Nephron progenitor cell (in vitro differentiated cells): ENCODE measurements at regions not wholly inside any gene's neighbourhood (a gene's known extent, or its start where the extent isn't known, plus 50 kb on each side); places are given as distances from the start of the nearest gene placed in this dataset.
"Not testable (repeated sequence)": the region's sequence is repeated elsewhere in the genome, so short reads cannot be mapped to it uniquely, and the experiment has no call there.

Experiments used
- DNase-seq: peaks from one replicate; pipeline ENCODE4 v3.0.0; 2021
- H3K27ac Mint-ChIP-seq: 2 replicates; pipeline ENCODE4 v1.8.0; 2021; ENCODE audit warnings: mild to moderate bottlenecking, moderate library complexity, mixed read lengths
- H3K27me3 Mint-ChIP-seq: 2 replicates; pipeline ENCODE4 v1.8.0; 2021; ENCODE audit warnings: mild to moderate bottlenecking, low read depth, mixed read lengths; ENCODE audit not compliant: poor library complexity
- H3K36me3 Mint-ChIP-seq: 2 replicates; pipeline ENCODE4 v1.8.0; 2021; ENCODE audit warnings: low read depth, mixed read lengths
- H3K4me1 Mint-ChIP-seq: 2 replicates; pipeline ENCODE4 v1.8.0; 2021; ENCODE audit warnings: mixed read lengths
- H3K4me3 Mint-ChIP-seq: 2 replicates; pipeline ENCODE4 v1.8.0; 2021; ENCODE audit warnings: mild to moderate bottlenecking, moderate library complexity, mixed read lengths
- H3K9me3 Mint-ChIP-seq: 2 replicates; pipeline ENCODE4 v1.8.0; 2021; ENCODE audit warnings: mild to moderate bottlenecking, moderate library complexity, mixed read lengths
- TF ChIP-seq, protein P1 (sequence below): fragments of 200-600 bp; sonication (generic); IDR thresholded peaks from 2 replicates; pipeline ENCODE4 v1.5.0; 2021; ENCODE audit warnings: antibody characterized with exemption

DNA sequence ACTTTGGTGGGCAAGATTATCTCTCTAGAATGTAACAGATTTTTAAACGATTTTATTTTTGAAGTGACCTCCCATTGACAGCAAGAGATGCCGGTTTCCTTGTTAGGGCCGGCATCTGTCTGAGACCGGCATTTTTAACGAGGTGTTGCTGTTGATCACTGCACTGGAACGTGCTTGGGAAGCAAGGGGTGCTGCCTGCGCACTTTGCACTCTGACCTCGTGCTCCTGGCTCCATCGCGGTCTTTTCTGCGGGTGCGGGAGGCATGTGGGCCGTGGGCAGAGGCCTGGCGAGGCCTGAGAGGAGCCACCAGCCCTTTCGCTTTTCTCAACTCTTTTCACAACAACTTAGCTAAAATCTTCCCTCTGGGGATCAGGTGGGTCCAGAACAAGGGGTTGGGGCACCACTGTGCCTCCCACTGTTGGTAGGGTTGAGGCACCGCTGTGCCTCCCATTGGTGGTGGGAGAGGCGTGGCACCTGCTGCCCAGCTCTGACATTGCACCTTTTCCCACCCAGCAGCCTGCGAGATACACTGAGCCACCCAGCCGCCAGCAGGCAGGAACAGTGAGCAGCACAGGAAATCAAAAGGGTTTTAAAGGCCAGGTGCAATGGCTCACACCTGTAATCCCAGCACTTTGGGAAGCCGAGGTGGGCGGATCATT, 209.5 kb downstream of the LAT start:
- DNase-seq, H3K4me3 Mint-ChIP-seq, H3K27ac Mint-ChIP-seq, H3K9me3 Mint-ChIP-seq, H3K36me3 Mint-ChIP-seq, H3K27me3 Mint-ChIP-seq: not testable (repeated sequence)
- peaks cover 27% of the 10 kb centered on the region for H3K4me1 Mint-ChIP-seq

DNA sequence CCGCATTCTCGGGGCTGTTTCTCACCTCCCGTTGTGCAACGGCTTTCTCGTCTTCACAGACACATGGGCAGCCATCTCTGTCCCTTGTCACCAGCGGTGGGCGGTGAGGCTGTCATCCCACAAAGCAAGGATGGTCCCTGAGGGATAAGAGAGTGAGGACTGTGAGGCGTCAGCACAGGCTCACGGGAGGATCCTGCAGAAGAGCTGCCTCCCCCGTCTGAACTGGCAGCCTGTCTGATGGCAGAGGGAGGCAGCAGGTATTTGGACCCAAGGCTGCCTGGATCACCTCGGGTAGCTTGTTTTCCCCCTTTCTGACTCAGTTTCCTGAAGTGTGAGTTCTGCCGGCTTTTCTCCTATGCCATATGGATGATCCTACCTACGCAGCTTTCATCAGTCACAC, 208.8 kb downstream of the LAT start:
- not testable (repeated sequence) for H3K36me3 Mint-ChIP-seq, DNase-seq, H3K27me3 Mint-ChIP-seq, H3K9me3 Mint-ChIP-seq, H3K4me3 Mint-ChIP-seq, H3K27ac Mint-ChIP-seq
- peaks cover 27% of the 10 kb centered on the region for H3K4me1 Mint-ChIP-seq

DNA sequence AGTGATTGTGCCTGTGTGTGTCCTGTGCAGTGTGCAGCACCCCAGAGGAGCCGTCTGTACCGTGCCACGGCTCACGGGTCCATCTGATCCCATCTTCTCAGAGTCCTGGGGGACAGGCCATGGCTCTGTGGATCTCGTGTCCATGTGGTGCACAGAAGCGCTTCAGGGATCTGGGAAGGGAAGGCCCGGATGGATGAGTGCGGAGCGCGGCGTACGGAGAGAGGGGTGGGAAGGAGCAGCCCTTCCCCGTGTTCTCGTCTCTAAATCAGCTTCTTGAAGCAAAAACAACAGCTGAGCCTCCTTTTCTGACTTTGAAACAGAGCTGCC, 208.4 kb downstream of the LAT start:
- not testable (repeated sequence) for H3K27me3 Mint-ChIP-seq, H3K4me3 Mint-ChIP-seq, H3K9me3 Mint-ChIP-seq, H3K36me3 Mint-ChIP-seq, H3K27ac Mint-ChIP-seq, DNase-seq
- peaks cover 25% of the 10 kb centered on the region for H3K4me1 Mint-ChIP-seq

DNA sequence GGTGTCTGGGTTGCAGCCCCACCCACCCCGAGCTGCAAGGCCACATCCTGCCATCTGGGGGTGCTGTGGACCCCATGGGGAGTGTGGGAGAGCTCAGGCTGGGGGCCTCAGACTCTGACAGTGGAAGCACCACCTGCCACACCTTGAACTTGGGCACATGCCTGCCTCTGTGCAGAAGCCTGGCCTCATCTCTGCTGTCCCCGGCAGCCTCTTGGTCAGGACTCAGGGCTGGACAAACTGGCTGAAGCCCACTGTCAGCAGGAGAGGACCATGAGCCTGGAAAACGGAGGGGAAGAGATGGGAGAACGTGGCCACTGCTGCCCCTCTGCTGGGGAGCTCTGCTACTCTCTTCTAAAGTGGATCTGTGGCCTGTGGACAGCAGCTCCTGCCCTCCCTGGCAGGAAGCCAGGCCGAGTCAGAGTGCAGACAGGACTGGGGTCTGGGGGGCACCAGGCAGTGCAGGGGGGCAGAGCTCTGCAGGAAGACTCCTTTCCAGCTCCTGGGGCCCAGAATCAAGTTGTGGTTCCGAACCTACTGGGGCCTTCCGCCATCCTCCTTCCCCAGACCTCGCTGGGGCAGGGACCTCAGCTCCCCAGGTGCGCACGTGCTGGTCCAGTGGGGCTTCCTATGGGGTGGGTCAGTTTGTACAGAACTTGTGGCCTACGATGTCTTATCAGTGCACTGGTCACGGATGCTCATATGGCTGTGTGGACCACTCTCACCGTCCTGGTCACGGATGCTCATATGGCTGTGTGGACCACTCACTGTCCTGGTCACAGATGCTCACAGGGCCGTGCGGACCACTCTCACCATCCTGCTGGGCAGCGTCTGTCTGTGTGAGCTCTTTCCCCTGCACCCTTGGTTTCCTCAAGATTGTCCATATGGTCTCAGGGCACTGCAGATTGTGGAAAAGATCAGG, 207.7 kb downstream of the LAT start:
- H3K4me1 Mint-ChIP-seq = peaks cover 22% of the 10 kb centered on the region
- TF ChIP-seq, protein P1, sequence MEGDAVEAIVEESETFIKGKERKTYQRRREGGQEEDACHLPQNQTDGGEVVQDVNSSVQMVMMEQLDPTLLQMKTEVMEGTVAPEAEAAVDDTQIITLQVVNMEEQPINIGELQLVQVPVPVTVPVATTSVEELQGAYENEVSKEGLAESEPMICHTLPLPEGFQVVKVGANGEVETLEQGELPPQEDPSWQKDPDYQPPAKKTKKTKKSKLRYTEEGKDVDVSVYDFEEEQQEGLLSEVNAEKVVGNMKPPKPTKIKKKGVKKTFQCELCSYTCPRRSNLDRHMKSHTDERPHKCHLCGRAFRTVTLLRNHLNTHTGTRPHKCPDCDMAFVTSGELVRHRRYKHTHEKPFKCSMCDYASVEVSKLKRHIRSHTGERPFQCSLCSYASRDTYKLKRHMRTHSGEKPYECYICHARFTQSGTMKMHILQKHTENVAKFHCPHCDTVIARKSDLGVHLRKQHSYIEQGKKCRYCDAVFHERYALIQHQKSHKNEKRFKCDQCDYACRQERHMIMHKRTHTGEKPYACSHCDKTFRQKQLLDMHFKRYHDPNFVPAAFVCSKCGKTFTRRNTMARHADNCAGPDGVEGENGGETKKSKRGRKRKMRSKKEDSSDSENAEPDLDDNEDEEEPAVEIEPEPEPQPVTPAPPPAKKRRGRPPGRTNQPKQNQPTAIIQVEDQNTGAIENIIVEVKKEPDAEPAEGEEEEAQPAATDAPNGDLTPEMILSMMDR = no peak
- no peak overlapping the region for H3K27ac Mint-ChIP-seq
- H3K36me3 Mint-ChIP-seq = no peaks in the 10 kb centered on the region
- peaks cover 7% of the 10 kb centered on the region for H3K27me3 Mint-ChIP-seq
- no peak for DNase-seq
- no peak overlapping the region for H3K4me3 Mint-ChIP-seq
- no peaks in the 10 kb centered on the region for H3K9me3 Mint-ChIP-seq

DNA sequence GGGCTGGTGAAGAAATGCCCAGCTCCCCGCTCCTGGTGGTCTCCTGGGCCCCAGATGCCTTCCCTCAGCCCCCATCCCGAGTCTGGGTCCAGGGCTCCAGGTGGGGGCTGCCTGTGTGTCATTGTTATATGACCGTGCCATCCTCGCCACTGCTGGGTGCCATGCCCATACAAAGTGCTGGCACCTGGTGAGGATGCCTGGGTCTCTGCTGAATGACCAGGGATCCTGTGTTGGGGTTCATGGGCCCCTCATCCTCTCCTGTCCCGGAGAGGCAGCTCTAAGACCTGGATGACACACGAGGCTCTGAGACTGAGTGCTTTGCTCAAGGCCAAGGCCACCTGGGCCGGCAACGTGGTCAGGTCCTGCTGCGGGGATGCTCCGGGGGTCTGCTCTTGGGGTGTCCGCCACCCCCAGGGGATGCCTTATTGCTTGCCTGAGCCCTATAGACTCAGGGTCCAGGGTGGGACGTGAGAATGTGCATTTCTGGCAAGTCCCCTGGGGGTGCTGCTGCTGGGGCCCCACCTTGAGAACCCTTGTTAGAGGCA, 206.9 kb downstream of the LAT start:
- H3K27me3 Mint-ChIP-seq, H3K27ac Mint-ChIP-seq, DNase-seq, H3K9me3 Mint-ChIP-seq, H3K36me3 Mint-ChIP-seq, H3K4me3 Mint-ChIP-seq: not testable (repeated sequence)
- peaks cover 28% of the 10 kb centered on the region for H3K4me1 Mint-ChIP-seq

DNA sequence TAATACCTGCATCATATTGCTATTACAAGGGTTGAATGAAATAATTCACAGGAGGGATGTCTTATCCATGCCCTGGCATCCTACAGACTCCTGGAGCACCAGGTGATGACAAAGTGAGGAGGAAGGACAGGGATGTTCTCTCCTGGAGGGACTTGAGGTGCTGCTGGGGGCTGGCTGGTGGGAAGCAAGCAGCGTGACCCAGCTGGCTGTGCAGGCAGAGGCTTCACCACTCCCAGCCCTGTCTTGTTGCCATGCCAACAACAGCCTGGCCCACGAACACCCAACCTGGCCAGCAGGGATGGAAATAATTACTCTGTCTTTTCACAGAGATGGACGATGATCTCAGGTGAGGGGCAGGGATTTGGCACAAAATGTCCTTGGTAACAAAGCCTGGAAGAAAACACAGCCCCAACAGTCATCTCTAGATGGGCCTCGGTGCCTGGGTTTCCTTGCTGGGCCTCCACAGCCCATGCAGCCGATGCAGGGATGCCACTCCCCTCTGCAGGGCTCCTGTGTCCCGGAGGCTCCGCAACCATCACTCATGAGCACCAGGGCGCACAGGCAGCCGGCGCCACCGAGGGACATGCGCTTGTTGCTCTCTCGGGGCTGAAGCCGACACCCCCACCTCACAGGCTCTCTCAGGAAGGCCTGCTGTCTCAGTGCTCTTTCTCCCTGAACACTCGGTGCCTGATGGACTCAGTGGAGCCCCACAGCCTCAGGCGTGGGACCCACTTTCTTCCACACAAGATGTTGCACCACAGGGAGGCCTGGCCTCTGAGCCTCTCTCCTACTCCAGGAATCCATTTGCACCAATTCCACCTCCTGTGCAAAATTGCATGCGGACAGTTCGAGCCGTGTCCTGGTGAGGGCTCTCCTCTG, 205.9 kb downstream of the LAT start:
- H3K4me3 Mint-ChIP-seq, DNase-seq, H3K9me3 Mint-ChIP-seq, H3K36me3 Mint-ChIP-seq, H3K27me3 Mint-ChIP-seq, H3K27ac Mint-ChIP-seq: not testable (repeated sequence)
- peaks cover 38% of the 10 kb centered on the region for H3K4me1 Mint-ChIP-seq

DNA sequence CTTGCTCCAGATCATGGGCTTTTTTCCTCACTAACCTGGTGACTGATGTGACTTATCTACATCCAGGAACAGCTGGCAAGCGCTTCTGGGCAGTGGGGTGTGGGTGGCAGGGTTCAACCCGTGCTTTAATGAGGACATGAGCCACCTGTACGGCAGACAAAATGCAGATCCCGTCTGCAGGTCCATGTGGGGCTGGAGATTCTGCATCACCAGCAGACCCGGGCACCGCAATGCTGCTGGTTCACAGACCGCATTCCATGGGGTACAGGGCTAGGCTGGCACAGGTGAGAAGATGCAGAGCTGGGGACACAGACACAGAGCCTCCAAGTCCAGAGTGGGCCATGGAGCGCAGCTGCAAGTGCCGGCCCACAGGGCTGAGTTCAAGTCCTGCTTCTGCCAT, 204.0 kb downstream of the LAT start:
- H3K27me3 Mint-ChIP-seq = not testable (repeated sequence)

DNA sequence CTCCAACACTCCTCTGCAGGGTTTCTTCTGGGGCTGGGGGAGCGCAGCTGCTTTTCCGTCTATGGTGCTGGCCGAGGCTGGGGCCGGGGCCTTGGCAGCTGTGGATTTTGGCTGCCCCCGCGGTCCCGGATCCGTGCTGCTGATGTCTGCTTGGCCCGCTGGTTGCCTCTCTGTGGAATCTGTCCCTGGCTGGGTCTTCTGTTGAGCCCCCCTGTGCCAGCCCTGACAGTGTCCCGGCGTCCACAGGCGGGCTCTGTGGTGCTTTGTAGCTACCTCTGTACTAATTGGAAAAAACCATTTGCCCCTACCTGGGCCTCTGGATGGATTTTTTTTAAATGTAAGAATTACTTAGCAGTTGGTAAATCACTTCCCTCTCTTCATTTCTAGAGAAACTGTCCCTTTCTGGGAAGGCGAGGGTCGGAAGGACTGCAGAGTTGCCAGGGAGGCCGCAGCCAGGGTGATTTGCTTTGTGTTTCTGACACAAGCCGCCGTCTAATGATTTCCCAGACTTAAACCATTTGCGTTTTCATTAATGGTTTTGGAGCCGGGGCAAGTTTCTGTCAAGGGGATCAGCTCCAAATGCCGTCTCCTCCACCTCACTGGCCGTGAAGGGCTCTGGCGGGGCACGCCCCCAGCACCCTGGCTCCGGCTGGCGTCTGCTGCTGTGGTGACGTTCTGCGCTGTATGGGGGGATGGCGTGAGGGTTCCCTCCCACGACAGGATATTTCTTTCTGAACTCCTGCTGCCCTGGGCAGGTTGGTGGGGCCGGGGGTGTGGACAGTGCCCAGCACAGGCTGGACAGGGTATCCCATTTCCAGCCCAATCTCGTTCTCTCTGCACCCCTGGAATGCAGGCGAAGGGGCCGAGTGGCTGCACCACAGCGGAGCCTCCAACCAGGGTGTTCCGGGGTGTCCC, 201.7 kb downstream of the LAT start:
- H3K27ac Mint-ChIP-seq, H3K4me3 Mint-ChIP-seq, DNase-seq, H3K9me3 Mint-ChIP-seq, H3K36me3 Mint-ChIP-seq, H3K27me3 Mint-ChIP-seq: not testable (repeated sequence)
- H3K4me1 Mint-ChIP-seq = peaks cover 47% of the 10 kb centered on the region

More for the DNA sequence above, 204.0 kb downstream of the LAT start:
- not testable (repeated sequence) for DNase-seq, H3K9me3 Mint-ChIP-seq, H3K36me3 Mint-ChIP-seq, H3K4me3 Mint-ChIP-seq, H3K27ac Mint-ChIP-seq
- H3K4me1 Mint-ChIP-seq = peaks cover 43% of the 10 kb centered on the region

DNA sequence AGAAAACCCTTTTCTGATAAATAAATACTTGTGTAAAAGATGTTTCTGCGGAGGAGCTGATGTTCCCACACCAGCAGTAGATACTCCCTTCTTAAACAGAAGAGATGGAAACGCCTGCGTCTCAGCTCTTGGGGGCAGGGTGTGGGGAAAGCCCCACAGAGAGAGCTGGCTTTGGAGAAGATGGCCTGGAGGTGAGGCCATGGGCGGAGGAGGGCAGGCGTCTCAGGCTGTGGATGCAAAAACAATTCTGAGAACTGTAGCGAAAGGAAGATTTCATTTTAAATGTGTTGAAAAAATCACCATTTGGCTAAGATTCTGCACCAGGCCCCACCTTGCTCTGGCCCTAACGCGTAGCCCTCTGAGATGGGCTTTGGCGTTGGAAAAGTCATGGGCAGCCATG, 201.0 kb downstream of the LAT start:
- not testable (repeated sequence) for H3K27me3 Mint-ChIP-seq, H3K36me3 Mint-ChIP-seq, H3K27ac Mint-ChIP-seq, H3K9me3 Mint-ChIP-seq, H3K4me3 Mint-ChIP-seq, DNase-seq
- H3K4me1 Mint-ChIP-seq = peaks cover 43% of the 10 kb centered on the region

DNA sequence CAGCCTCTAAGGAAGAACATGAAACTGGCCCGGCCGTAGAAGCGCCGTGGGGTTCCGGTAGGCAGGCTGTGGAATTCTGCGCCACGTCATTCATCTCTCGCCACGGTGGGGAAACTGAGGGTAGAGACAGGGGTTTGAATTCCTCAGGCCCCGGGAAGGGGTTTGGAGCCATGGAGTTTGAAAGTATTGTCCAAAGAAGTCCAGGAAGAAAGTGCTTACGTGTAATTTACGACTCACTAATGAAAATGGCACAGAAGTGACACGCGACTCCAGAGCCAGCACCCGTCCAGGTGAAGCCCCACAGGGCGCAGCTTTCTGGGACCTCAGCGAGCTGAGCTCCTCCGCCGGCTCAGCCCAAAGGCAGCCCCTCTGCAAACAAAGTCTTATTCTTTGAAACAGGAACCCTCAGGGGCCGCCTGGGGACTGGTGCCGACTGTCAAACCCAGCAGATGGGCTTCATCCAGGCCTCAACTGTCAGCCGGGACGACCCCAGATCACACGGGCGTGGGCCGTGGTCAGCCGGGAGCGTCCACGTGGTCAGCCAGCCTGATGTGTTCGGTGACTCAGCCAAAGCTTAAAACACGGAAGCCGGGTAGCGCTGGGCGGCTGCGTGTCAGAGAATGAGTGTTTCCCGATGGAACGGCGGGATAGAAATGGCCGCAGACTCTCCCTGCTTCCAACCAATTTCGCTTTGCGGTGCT, 200.0 kb downstream of the LAT start:
- H3K4me1 Mint-ChIP-seq = peaks cover 43% of the 10 kb centered on the region
- not testable (repeated sequence) for H3K4me3 Mint-ChIP-seq, H3K9me3 Mint-ChIP-seq, H3K27ac Mint-ChIP-seq, H3K36me3 Mint-ChIP-seq, DNase-seq, H3K27me3 Mint-ChIP-seq

DNA sequence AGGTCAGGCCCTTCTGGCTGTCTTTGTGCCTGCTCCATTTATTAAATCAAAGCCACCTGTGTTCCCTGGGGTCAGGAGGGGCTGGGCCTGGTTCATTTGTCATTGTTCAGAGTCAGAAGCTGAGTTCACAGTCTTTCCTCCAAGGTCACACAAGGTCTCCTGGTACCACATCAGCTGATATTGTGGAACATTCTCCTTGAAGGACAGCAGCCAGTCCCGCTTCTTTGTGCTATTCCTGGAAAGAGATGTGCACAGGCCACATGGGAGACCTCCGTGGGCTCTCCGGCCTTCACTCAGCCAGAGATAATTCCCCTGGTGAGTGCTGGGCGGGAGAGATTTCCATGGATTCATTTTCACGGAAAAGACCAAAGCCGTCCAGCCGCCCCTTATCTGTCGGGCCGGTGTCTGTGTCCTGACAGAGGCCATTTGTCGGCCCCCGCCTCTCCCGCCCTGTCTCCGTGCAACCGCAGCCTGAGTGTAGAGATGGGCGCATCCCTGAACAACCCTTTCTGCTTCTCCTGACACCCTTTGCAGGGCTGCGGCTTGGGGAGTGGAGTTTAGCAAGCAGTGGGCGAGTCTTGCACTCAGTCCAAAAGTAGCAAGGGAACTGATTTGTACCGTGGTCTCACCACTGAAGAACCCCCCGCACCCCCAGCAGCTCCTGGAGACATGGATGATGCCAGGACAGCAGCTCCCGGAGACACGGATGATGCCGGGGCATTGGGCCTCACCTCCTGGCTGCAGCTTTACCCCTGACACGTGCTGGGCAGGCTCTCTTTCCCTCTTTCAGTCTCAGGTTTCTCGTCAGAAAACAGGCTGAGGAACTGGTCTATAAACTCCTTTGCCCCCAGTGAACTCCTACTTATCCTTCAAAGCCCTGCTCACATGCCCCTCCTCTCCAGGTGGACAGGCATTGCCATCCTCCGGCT, 198.4 kb downstream of the LAT start:
- not testable (repeated sequence) for H3K27me3 Mint-ChIP-seq, DNase-seq, H3K4me3 Mint-ChIP-seq, H3K36me3 Mint-ChIP-seq, H3K27ac Mint-ChIP-seq, H3K9me3 Mint-ChIP-seq
- H3K4me1 Mint-ChIP-seq = peaks cover 48% of the 10 kb centered on the region
